Lung (tissue), 11 donors: ENCODE measurements at regions not wholly inside any gene's neighbourhood (a gene's known extent, or its start where the extent isn't known, plus 50 kb on each side); places are given as distances from the start of the nearest gene placed in this dataset.

ENCODE experiments used
- ATAC-seq: fragments of 200-7000 bp; cut with Tn5 transposase; one replicate; pipeline ENCODE4 v1.9.1; 2020; ENCODE audit warnings: moderate number of reproducible peaks; ENCODE audit not compliant: insufficient read depth, low FRiP score
- DNase-seq, 3 donors: peaks; one replicate each; pipeline ENCODE4 v3.0.0-alpha.2; 2013 to 2017
- H3K27ac ChIP-seq, 2 donors: one replicate each; pipeline ENCODE4 v1.5.1; 2013; ENCODE audit warnings: mild to moderate bottlenecking in 2 of 2, moderate library complexity in 2 of 2, control low read depth in 1 of 2, inconsistent platforms in 1 of 2, low read depth in 1 of 2, low read length in 1 of 2
- H3K27me3 ChIP-seq, 3 donors: one replicate each; pipeline ENCODE4 v1.5.1; 2013; ENCODE audit warnings: low read length in 2 of 3; ENCODE audit not compliant: control insufficient read depth in 3 of 3, insufficient read depth in 3 of 3
- H3K36me3 ChIP-seq, 4 donors: one replicate each; pipeline ENCODE4 v1.5.1; 2013; ENCODE audit warnings: low read length in 4 of 4, mild to moderate bottlenecking in 1 of 4, moderate library complexity in 1 of 4; ENCODE audit not compliant: control insufficient read depth in 4 of 4, insufficient read depth in 4 of 4
- H3K4me1 ChIP-seq, 5 donors: one replicate each; pipeline ENCODE4 v1.5.1; 2013; ENCODE audit warnings: low read length in 5 of 5, mild to moderate bottlenecking in 2 of 5, moderate library complexity in 1 of 5; ENCODE audit not compliant: control insufficient read depth in 5 of 5, insufficient read depth in 5 of 5
- H3K4me3 ChIP-seq: one replicate; pipeline ENCODE4 v1.5.1; 2013; ENCODE audit warnings: mild to moderate bottlenecking, control low read depth, moderate library complexity
- H3K9ac ChIP-seq, 2 donors: one replicate each; pipeline ENCODE4 v1.5.1; 2013; ENCODE audit warnings: low read length in 2 of 2, control low read depth in 1 of 2; ENCODE audit not compliant: insufficient read depth in 1 of 2
- H3K9me3 ChIP-seq, 4 donors: one replicate each; pipeline ENCODE4 v1.5.1; 2013; ENCODE audit warnings: low read length in 3 of 4, mild to moderate bottlenecking in 1 of 4, moderate library complexity in 1 of 4; ENCODE audit not compliant: control insufficient read depth in 4 of 4, insufficient read depth in 3 of 4
- CTCF ChIP-seq: IDR thresholded peaks from 2 replicates; pipeline ENCODE4 v1.5.1; 2012; ENCODE audit warnings: mild to moderate bottlenecking; ENCODE audit errors: control extremely low read depth, extremely low read depth
- WGBS, 2 donors: extraction: QIAGEN DNeasy Blood & Tissue Kit; methylation state at CpG; one replicate each; pipeline ENCODE4 v1.1.7; 2013; 5-methylcytosine and 5-hydroxymethylcytosine counted together
- donor health status: control.
- donor health status: control.
- donor health status: Bipolar disorder and iron deficiency.
- donor health status: healthy.
- donor health status: DM: yes; HTN: yes; CAD: no.

GRCh38 chr18:75562216-75562615, 134.7 kb upstream of the SMIM21 start:
- Histone ChIP-seq H3K9me3 (peaks cover 0 to 2% (median 0%) of the 10 kb centered on the region in 4 donors), H3K9ac (no peak overlapping the region), H3K36me3 (no peaks in the 10 kb centered on the region), H3K4me3 (no peak overlapping the region), H3K27me3 (no peaks in the 10 kb centered on the region), H3K27ac (no peak overlapping the region), H3K4me1 (peaks cover 0 to 2% (median 0%) of the 10 kb centered on the region in 5 donors)
- DNase-seq (peak in 1 of 3 donors; percentile 23), ATAC-seq (no peak)
- WGBS, 2 donors = 81 to 84% methylated on average over 5 of the region's 5 CpGs
- TF ChIP-seq CTCF = no peak

- 63% methylated on average over 1 of the region's 1 CpG for WGBS, 2 donors
- Histone ChIP-seq H3K4me3 (no peak overlapping the region), H3K9me3 (peaks cover 0 to 2% (median 0%) of the 10 kb centered on the region in 4 donors), H3K36me3 (no peaks in the 10 kb centered on the region), H3K4me1 (peaks cover 0 to 35% (median 6%) of the 10 kb centered on the region in 5 donors), H3K9ac (no peak overlapping the region), H3K27ac (no peak overlapping the region), H3K27me3 (no peaks in the 10 kb centered on the region)
- no peak for TF ChIP-seq CTCF
- ATAC-seq (no peak), DNase-seq (no peak)
These were observed 131.3 kb upstream of the SMIM21 start for GRCh38 chr18:75558790-75559189.

- DNase-seq (peak in 2 of 3 donors; percentile 65 to 78), ATAC-seq (no peak)
- H3K4me1 ChIP-seq = peaks cover 0 to 35% (median 6%) of the 10 kb centered on the region in 5 donors
- WGBS, 2 donors = 68 to 83% methylated on average over 3 of the region's 3 CpGs
- H3K9ac ChIP-seq = no peak overlapping the region
- H3K27me3 ChIP-seq = no peaks in the 10 kb centered on the region
- no peaks in the 10 kb centered on the region for H3K36me3 ChIP-seq
- H3K9me3 ChIP-seq = peaks cover 0 to 2% (median 0%) of the 10 kb centered on the region in 4 donors
- H3K27ac ChIP-seq = no peak overlapping the region
- TF ChIP-seq CTCF = no peak
- H3K4me3 ChIP-seq = no peak overlapping the region
These were observed 129.3 kb upstream of the SMIM21 start for GRCh38 chr18:75556841-75557240.

GRCh38 chr18:75554644-75555185, 127.2 kb upstream of the SMIM21 start:
- H3K4me3 ChIP-seq = no peak overlapping the region
- H3K36me3 ChIP-seq = no peaks in the 10 kb centered on the region
- no peaks in the 10 kb centered on the region for H3K9me3 ChIP-seq
- peaks cover 0 to 47% (median 17%) of the 10 kb centered on the region in 5 donors for H3K4me1 ChIP-seq
- no peak for TF ChIP-seq CTCF
- peak in 2 of 3 donors; percentile 85 to 86 for DNase-seq
- no peak overlapping the region for H3K9ac ChIP-seq
- no peaks in the 10 kb centered on the region for H3K27me3 ChIP-seq
- no peak overlapping the region for H3K27ac ChIP-seq
- WGBS, 2 donors = 56 to 66% methylated on average over 2 of the region's 2 CpGs
- ATAC-seq = no peak
